NOMO-1 (cell line): ENCODE measurements at regions not wholly inside any gene's neighbourhood (a gene's known extent, or its start where the extent isn't known, plus 50 kb on each side); places are given as distances from the start of the nearest gene placed in this dataset.

Experiments used
- DNase-seq, 2 experiments: peaks; one replicate each; lab custom pipeline; 2025; ENCODE audit not compliant: unreplicated experiment in 2 of 2; lab: John Stamatoyannopoulos, UW

DNA sequence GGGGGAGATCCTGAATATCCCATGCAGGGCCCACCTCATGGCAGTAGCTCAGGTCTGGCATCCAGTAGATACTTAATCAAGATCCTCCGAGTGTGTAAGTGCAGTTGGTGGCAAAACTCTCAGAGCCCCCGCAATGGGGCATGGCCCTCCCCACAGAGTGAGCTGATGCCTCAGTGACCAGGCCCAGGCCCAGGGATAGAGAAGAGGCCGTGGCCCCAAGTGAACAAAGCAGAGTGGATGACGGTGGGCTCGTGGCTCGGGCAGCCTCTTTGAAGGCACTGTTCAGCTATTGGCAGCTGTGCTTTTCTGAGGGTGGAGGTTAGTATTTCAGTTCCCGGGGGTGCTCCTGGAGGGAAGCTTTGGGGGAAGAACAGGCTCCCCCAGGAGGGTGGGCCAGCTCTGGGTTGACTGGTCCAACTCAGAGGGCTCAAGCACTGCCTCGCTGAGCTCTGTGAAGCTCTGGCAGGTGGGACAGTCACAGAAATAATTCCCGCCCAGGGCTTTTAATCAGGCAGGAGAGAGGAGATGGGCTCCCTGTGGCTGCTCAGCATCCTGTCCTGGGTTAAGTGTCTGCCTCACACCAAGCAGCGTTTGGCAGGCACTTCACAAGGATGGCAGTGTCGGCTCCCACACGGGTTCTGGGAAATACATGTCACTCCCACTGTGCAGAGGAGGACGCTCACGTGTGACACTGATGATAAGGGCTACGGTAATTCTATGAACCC is 583.6 kb downstream of the TCERG1L start:
- no peak for DNase-seq

DNA sequence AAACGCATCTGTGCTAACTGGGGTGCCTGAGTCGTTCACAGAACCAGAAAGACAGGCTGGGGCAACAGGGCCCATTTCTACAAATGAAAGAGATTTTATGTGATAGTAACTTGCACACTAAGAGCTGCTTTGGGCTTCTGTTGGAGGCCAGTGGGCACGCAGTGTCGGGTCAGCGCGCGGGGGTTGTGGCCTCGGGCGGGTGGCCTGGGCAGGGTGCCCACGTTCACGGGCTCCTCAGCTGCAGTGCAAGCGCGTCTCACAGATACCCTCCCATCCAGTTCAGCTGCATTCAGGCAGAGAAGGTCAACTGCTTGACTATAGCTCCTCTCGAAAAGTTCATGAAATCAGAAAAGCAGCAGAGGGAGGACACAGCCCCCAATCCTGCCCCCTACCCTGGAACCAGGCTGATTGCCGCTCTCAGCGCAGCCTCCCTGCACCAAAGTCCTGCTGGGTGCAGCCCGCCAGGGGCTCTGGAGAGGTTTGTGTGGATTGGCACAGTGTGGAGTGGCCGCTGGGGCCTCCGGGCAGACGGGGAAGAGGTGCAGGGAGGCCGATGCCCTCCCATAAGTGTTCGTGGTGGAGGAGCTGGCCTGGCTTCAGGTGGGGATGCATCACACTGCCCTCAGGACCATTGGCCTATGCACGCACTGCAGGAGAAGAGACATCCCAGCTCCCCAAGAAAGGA is 582.8 kb downstream of the TCERG1L start:
- no peak for DNase-seq

DNA sequence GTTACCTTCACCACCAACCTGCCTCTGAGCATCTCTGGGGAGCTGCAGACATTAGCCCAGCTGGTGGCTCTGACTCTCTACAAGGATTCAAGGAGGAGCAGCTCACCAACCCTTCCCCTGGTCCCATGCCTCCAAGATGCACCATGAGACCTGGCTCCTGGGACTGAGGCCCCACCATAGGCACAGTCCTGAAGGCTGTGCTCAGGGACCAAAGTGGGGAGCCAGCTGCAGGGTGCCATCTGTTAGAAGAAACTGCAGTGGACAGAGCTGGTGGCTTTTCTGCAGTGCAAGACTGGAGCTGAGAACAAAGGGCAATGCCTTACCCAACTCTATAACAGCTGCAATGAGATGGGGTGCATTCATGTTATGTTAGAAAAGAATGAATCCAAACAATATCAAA is 581.6 kb downstream of the TCERG1L start:
- no peak for DNase-seq

DNA sequence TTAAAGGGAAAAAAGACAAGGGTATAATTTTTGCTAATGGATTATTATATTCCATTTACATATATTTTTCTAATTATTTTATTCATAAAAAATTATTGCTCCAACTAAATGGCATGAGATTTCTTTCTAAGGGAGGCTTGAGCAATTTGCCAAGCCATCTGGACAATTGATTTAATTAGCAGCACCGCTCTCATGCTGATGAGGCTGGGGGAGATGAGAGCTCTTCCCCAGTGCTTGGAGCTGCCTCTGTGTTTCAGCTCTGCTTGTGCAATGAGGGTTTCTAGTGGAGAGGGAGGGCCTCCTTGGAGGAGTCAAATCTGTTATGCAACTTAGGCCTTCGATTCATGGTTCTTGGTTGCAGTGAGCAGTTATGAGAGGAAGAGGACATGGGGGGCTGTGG is 574.3 kb downstream of the TCERG1L start:
- DNase-seq, result no peak

DNA sequence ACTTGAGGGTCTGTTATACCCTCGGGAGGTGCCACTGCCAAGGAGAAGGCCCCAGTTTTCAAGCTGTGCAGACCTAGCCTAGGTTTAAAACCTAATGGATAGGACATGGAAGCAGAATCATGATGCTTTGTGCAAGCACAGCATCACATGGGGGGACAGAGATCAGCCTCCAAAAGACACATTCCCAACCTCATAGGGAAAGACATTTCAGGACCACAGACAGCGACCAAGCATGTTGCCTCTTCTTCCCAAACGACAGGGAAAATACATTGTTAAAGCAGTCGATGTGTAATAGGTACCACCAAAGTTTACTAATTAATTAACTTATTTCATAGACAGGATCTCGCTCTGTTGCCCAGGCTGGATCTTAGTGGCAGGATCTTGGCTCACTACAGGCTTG is 573.9 kb downstream of the TCERG1L start:
- DNase-seq, result no peak

DNA sequence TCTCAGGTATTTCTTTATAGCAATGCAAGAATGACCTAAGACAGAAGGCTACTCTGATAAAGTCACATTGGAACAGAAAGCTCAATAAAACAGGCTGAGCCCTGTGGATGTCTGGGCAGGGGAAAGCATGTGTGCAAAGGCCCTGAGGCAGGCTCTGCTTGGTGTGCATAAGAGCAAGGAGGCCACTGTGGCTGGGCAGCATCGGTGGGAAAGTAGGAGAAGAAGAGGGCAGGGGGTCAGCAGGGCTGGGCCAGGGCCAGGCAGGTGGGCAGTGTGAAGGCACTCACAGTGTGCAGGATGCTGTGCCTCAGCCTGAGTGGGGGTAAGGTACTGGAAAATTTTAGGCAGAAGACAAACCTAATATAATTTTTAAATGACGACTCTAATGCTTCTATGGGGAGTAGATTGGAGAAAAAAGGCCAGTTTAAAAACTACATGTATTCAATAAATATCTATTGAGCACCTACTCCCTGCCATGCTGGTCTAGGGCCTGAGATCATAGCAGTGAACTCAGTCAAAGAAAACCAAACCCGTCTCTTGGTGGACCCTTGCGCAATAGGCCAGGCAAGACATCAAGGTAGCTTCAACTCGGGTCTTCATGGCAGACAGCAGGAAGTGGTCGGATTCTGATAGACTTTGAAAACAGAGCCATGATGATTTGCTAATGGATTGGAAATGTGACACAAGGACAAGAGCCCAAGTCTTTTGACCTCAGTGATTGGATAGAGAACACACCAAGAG is 572.3 kb downstream of the TCERG1L start:
- no peak for DNase-seq

DNA sequence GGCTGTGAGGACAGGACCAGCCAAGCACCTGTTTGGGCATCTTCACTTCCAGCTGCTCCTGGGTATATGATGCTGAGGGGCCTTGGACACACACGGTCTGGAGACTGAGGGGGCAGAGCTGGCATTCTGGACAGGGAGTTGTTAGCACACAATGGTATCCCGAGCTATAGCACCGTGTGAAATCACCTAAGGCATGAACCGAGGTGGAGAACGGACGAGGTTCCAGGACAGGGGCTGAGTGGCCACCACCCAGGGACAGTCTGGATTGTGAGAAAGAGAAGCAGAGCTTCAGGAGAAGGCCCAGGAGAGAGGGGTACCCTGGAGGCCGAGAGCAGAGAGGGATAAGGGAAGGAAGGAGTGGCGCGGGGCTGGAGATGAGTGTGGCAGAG is 571.8 kb downstream of the TCERG1L start:
- no peak for DNase-seq

DNA sequence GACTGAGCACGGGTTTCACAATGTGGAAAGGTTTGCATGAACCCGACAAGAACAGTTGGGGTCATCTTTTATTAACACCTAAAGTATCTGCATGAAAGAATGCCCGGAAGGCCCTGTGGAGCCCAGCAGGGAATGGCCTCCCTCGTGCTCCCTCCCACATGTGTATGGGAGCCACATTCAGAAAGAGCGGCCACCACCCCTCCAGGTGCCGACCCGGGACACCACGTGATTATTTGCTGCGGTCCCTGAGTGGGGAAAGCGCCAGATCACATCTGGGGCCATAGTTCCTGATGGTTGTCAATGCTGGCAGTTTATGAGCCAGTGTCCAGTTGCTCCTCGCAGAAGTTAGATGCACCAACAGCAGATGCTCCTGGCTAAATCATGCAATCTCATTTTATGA is 571.4 kb downstream of the TCERG1L start:
- no peak for DNase-seq

DNA sequence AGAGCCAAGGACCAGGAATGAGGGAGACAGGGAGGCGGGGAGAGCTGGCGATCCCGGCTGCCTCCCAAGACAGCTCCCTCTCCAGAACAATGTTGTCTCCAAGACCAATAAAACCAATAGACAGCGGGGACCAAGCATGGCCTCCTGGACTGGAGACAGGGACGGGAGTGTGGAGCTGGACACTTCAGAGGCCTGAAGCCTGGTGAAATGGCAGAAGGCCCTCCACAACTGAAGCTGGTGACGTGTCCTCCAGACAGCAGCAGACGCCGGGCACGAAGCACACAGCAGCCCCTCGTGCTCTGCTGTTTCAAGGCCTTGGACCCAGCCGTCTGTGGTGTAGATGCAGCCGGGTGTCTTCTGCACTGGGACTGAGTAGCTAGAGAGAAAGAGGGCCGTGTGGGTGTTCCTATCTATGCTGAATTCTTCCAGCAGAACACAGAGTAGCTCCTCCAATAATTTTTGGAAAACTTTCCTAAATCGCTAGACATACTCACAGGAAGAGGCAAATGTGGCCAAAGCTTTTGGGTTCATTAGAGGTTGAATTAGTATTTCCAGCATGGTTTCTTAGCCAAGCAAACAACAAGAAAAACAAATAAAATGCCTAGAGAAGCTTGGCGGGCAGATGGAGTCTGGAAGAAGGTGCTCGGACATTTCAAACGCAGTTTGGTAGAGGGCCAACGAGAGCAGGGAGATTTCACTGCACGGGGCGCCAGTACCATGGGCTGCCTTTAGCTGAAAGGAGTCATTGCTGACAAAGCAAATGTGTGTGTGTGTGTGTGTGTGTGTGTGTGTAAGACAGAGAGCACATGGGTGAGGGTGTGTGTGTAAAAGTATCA is 570.4 kb downstream of the TCERG1L start:
- no peak for DNase-seq

DNA sequence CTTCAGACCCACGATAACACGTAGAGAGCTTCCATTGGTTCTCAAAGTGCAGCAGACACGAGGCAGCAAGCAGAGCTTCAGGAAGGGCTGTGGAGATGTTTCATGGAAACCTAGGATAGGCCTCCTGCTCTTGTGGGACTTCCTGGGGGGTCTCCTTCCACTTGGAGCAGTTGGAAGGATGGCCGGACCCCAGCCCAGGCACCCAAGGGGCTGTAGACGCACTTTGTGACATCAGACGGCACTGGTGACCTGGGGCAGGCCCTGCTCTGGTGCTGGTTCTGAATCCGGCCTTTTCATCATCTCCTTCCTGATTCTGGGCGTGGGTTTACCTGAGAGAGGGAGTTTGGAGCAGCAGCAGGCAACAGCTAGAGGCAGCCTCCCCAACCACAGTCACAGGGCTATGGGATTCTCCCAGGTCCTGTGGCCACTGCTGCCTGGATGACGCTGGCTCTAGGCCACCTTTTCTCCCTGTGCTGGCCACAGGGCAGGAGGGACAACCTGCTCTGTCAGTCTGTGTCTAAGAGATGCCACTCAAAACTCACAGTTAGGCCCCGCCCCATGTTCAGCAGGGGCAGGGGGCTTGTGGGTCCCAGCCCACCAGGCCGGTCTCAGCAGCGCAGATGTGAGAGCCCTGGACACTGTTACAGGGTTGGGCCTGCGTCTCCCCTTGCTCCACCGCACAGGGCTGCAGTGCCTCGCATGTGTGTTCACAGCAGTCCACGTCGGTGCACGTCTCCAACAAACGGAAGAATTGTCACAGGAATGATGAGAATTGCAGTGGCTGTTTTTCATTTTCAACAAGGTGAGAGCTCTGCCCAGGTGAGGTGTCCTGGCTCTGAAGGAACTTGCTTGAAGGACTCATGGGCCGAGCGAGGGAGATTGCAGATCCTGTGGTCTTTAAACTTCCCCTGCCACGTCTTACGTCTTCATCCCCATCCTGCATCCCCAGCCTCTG is 569.3 kb downstream of the TCERG1L start:
- DNase-seq, result no peak

DNA sequence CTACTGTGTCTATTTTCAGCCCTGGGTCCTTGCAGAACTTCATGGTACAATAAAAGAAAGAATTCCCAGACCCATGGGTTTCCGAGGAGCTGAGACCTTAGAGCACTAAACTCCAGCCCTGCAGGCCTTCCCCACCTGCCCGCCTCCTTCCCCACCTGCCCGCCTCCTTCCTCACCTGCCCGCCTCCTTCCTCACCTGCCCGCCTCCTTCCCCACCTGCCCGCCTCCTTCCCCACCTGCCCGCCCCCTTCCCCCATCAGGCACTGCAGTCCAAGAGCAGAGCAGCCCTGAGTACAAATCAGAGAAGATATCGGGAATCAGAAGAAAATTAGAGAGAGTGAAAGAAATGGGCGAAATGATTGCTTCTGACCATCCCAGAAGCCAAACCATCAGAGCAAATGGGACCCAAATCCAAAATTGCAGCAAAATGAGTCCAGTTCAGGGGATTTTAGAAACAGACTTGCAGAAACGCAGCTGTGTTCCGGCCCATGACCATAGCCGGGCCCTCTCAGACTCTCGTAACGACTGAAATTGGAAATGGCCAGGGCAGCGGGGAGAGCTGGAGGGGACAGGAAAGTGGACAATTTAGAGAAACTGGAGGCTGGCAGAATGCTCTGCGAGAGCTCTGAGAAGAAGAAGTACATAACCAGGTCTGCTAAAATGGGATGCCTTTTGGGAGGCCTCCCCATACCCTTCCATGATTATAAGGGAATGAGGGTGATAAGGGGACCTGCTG is 568.4 kb downstream of the TCERG1L start:
- DNase-seq, result no peak

DNA sequence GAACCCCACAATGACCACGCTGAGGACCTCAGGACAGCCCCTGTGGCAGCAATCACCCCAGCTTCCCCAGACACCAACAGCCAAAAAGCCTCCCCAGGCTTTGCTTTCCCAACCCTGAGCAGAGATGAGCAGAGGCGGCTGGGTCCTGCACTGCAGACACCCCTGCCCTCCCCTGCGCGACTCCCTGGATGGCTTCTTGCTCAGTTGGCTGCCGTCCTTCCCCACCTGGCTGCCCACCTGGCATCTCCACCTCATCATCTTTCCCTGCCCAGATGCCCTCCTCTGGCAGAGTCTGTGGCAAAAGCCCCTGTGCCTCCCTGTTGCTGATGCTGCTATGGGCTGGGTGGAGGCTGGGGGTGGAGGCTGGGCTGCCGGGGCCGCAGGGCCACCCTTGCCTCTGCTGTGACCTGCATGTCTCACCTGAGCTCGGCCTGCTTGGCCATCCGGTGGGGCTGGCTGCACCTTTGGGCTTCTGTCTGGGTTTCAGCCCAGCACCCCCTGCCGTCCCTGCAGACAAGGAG is 567.7 kb downstream of the TCERG1L start:
- DNase-seq, result no peak

DNA sequence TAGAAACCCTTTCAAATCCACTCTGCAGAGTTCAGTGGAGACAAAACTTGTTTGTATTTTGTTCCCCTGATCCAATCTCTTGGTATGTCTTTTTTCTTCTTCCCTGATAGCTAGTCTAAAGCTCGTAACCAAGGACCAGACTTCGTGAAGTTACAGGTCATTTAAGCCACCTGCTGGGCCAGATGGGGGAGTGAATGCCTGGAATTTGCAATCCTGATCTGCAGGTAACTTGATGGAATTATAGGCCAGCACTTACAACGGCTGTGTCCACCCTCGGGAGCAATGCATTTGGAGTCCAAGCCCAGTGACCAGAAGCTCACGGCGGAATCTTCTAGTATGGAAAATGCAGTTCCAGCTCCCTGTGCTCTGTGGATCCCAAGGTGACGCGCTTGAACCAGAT is 566.9 kb downstream of the TCERG1L start:
- DNase-seq, result no peak

DNA sequence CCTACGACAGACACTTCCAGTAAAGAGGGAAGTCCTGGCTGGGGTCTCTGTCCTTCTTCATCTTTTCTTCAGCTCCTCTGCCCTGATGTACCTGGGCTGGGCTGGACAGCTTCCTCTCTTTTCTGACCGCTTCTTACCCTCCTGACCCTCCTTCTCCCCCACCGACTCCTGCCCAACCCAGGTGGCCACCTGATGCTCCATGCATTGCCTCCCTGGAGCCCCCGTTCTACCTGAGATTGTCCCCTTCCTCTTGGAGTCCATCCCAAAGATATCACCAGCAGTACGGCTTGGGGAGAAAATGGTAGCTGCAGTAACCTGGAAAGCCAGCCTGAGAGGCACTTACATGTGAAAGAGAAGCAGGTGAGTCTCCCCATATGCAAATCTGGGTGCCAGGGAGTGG is 566.3 kb downstream of the TCERG1L start:
- no peak for DNase-seq

DNA sequence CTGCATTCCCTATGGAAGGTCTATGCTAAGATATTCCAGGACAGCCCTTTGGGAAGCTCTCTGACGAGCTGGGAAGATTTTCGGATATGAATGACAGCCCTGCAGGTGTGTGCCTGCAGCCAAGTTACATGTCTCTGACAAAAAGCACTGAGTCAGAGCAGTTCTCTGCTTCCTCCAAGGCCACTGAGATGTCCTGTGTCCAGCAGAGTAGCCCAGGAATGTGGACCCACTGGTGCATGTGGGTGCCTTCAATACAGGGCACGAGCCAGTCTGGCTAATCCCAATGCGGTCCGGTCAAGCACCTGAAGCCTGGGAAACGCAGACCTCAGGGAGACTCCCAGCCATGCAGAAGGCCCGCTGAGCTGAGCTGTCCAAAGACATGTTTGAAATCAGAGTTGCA is 565.7 kb downstream of the TCERG1L start:
- no peak for DNase-seq

DNA sequence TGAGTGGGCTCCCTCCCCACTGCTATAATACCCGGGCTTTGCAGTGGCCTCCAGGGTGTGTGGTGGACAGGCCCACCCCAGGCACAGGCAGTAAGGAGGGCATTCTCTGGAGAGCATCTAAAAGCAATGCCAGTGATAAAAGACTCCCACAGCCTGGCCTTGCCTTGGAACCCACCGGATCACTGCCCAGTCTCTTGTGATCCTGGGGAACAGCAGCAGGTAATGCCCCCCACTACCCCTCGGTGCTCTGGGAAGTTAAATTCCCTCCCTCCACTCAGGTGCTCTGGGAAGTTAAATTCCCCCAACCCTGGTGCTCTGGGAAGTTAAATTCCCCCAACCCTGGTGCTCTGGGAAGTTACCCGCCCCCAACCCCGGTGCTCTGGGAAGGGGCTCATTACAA is 565.2 kb downstream of the TCERG1L start:
- no peak for DNase-seq

DNA sequence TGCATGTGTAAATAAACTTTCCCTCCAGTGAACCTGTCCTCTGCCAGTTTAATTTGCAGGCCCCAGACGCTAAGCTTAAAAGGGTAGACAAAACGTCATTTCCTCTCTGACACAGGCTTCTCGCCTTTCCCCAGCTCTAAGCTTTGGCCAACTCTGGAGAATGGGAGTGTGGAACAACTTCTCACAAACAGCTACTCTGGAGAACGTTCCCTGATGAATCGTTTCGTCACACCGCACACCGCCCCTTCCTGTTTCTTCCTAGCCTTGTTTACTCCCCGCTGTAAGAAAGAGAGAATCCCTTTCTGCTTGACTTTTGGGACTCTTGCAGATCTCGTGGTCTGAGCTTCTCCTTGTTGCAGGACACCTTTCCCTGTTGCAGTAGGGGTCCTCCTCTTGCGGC is 564.2 kb downstream of the TCERG1L start:
- DNase-seq, result no peak

DNA sequence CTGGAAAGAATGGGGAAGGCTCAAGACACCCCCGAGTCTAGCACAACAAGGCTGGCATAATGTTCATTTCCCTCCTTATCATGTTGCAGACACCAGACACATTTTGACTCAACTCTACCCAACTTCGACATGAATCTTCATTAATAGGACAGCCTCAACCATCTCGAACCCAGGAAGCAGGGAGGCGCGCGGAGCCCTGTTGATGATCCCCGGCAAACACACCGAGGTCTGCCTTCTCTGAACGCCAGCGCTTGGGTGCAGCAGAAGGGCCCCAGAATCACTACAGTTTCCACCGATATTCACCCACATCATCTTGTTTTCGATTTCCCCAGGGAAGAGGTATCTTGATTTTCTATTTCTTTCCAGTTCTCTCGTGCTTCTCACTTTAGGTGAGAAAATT is 563.6 kb downstream of the TCERG1L start:
- no peak for DNase-seq

DNA sequence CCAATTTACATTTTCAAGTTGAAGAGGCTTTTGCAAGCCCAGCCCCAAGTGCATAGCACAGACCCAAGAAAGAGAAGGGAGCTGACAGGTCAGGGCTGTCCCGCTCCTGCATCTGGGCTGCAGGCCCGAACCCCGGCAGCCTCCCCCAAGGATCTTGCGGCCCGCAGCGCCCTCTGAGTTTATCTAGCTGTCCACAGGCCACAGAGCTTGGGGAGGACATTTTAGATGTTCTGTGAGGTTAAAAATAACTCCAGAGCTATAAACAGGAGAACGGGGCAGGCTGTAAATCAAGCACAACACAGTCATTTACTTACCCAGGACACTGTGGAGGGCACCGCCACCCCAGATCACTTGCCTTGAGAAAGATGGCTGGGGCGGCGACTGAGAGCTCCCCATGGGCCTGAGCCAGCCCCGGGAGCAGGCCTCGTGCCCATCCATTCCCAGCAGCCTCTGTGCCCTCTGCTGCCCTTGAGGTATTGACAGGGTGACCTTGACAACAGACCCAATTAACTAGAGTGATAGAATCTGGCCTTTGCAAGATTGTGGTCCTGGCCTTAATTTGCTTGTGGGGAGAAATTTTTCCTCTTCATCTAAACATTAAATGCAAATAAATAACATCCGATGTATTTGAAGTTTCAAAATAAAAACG is 563.0 kb downstream of the TCERG1L start:
- no peak for DNase-seq
